NCI-H1436 treated with DMSO at 0.1 percent for 48 hours (cell line): ENCODE measurements at regions not wholly inside any gene's neighbourhood (a gene's known extent, or its start where the extent isn't known, plus 50 kb on each side); places are given as distances from the start of the nearest gene placed in this dataset.
"Not testable (repeated sequence)": the region's sequence is repeated elsewhere in the genome, so short reads cannot be mapped to it uniquely, and the experiment has no call there.

Experiments used
- DNase-seq: peaks from one replicate; lab custom pipeline; 2025; lab: John Stamatoyannopoulos, UW

DNA sequence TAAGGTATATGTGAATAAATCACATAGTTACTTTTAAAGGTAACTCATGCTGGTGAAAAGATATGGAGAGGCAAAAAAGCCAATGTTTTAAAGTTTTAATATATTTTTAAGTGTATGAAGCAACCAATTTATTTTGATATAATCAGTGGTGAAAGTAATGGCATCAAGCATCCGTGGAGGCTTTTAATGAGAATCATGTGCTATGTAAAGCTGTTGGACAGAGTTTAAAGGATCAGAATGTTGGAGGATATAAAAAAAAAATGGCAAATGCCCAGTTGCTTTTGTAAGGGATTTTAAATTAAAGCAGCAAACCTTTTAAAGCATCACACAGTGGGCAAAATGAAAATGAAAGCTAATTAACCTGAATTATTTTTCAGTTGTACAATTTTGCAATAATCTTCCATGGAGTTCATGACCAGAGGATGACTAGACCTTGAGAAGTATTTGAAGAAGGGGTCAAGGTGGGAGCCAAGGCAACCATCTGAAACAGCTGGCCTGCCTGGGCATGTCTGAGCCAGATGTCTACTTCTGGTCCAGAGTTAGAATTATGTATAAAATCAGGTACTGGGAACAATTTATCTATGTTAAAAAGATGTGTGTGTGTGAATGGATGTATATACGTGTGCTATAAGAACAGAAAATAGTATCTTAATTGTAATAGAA, 1007.9 kb downstream of the LTN1 start:
- DNase-seq = not testable (repeated sequence)

DNA sequence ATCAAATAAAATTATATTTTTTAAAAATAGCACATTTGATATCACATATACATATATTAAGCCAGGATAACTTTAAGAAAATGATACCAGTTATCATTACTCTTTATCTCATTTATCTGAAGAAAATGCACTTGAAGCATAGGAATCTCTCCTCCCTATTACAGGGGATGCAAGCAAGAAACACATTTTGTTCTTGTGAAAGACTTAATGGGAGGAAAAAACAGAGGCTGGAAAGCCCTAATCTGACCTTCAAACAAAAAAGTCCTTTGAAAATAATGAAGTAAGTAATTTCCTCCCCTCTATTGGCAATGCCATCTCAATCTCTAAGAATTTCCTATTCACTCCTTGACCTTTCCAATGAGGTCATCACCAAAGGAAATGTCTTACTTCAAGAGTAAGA, 1012.6 kb upstream of the ADAMTS5 start:
- not testable (repeated sequence) for DNase-seq

DNA sequence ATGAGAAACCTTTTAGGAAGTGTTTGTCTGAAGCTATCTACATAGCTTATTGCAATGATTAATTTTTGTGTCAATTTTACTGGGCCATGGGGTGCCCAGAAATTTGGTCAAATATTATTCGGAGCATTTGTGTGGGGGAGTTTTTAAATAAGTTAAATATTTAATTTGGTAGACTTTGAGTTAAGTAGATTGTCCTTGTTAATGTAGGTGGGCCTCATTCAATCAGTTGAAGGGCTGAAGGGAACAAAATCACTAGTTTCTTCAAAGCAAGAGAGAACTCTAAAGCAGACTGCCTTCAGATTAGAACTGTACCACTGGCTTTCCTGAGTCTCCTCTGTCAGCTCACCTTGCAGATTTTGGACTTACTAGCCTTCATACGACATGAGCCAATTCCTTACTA, 1008.6 kb upstream of the ADAMTS5 start:
- no peak for DNase-seq

DNA sequence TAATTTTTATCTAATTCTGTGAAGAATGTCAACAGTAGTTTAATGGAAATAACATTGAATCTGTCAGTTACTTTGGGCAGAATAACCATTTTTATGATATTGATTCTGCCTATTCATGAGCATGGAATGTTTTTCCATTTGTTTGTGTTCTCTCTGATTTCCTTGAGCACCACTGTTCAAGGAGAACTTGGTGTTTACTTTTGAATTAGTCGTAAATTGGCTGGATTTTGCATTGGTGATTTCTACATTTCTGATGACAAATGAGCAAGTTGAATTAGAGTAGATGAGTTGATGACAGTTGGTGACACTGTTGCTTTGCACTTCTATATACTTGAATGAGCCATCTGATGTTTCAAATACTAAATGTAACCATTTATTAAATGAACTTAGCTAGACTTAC, 1007.3 kb upstream of the ADAMTS5 start:
- not testable (repeated sequence) for DNase-seq

DNA sequence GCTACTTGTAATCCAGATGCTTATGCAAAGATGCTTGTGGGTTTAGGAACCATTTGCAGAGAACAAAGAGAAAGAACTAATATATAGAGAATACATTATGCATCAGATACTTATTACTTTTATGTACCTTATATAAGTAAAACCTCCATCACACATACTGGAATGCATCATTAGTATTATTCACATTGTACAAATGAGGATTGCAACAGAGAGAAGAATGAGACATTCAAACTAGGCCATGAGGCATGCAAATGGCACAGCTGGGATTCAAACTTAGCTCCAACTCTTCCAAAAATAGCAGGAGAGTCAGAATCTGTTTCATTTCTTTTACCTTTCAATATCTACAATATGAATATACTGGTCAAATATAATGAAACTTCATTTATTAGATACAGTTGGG, 1001.4 kb upstream of the ADAMTS5 start:
- not testable (repeated sequence) for DNase-seq

DNA sequence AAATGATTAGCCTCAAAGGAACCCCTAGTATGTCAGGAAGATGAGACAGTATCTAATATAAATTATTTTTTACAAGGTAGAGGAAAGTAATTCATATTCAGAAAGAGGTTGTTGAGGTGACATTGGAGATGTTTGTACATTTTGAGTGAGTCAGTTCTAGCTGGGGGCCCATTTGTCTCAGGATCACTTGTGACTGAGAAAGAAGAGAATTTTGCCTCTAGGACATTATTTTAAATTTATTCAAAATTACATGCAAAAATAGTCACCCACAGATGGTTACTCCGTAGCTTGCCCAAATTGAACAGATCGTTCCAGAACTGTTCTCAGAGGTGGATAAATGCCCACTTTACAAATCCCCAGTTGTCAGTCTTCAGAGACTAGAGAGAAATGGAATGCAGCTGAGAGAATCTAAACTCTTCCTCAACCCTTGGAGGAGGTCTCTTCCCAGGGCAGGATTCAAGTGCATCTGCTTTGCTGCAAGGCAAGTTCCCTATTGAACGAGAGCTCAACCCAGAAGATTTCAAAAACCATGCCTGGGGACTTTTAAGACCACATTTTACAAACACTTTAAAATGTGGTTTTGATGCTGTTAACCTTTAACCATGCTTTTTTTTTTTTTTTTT, 987.8 kb upstream of the ADAMTS5 start:
- no peak for DNase-seq

DNA sequence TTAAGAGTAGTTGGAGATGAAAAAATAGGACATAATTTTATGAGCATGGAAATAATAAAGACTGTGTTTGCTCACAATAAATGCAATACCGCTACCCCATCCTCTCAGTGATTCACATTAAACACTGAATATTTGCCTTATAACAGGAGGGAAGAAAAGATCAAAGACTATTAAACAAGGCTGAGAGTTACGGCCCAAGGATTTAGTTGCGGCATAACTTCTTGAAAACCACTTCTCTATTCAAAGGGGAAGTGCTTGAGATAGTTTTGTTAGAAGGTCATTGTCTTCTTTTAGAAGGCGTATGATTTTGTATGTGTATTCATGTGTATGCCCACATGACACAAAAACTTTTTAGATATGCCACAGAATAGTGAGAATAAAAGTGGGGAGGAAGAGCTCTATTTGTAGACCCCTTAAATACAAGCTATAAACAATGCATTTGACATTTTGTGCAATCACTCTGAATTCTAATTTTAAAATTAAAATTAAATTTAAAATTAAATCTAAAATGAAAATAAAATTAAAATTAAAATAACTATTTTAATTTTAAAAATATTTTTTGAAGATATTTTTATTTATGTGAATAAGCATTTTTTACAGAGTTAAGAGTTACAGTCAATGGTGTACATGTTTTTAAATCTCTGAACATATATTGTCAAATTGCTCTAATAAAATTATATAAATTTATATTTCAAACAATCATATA, 986.6 kb upstream of the ADAMTS5 start:
- no peak for DNase-seq

DNA sequence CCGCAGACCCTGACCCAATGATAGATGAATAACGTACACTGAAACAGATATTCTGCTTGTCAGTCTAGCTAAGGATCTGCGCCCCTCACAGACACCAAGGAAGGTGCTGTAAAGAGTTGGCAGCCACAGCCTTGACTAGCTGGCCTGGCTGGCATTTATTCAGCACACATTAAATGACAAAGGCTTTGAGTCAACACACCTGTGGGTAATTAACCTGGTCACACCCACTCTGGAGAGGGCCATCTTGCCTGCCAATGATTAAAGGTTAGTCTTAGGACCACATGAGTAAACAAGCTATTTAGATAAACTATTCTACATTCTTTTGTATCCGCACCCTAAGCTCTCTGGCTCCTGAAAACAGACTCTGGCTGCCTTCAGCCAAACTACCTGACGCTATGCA, 982.2 kb upstream of the ADAMTS5 start:
- DNase-seq = not testable (repeated sequence)

DNA sequence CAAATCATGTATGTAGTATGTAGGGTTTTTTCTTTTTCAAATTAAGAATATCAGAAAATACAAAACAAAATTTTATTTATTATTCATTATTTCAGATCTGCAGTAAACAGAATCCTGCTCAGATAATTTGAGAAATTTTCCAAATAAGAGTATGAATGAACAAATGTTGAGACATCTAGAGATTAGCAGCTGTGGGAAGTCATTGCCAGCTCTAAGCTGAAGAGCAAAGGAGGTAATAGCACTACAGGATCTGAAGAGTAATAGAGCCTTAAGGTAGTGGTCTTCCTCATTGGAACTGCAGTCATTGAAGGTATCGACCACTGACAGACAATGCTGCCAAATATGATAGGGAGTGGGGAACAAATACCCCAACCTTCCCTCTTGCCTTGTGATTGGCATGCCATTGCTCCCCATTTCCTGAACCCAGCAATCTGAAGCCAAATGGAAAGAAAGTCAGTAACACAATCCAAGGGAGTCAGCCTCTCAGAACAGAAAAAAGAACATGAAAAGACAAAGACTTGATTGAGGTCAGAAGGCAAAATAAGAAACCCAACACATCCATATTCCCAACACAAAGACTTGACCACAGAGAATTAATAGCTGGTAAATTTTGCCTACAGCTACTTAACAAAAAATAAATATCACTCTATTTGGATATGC, 963.4 kb upstream of the ADAMTS5 start:
- DNase-seq = not testable (repeated sequence)

DNA sequence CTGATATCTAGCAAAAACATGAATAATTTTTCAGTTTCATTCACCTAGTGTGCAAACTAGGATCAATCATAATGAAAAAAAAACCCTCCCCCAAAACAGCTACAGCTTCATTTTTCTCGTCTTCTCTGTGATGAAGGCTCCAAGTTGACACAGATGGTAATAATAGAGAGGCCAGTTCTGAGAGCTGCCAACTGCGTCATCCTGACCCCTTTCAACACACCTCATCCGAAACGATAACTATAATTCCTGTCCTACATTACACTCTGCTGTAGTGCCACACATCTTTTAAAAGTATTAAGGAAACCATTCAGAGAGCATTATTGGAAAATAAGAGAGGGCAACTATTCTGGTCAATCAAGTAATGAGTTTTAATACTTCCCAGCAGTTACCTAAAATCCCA, 962.3 kb upstream of the ADAMTS5 start:
- not testable (repeated sequence) for DNase-seq

DNA sequence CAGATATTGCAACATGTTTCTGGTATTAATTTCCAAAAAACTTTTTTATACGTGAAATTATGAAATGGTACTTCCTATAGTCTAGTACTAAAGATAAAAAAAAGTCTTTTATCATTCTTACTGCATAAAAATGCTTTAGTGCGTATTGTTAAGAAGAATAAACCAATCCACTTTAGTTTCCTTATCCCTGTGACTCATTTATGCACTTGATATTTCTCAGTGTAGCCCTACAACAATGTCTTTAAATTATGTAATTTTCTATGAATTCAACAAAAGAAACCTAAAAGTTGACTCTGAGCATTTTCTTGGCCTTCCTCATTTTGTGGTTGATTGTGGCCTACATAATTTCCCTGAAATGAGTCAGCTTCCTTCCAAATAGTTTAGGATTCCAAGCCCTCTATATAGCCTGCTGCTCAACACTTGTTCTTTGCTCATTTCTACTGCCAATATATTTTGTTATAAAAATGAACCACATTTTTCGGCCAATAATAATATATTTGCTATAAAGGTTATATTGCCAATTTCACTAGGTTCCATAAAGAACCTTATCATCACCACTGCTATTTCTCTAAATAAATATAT, 961.7 kb upstream of the ADAMTS5 start:
- not testable (repeated sequence) for DNase-seq

DNA sequence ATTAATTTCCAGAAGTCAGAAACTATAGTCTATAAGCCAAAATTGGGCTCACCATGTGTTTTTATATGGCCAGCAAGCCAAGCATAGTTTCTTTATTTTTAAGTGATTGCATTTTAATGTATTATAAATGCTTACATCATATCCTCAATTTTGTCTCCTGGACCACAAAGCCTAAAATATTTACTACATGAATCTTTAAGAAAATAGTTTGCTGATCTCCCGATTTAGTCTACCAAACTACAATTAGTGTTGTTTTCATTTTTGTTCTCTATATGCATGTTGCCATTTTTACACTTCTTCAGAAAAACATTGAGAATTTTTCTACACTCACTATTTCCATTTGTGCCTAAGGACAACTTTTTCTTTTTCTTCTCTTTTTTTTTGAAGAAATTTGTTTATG, 954.5 kb upstream of the ADAMTS5 start:
- not testable (repeated sequence) for DNase-seq

DNA sequence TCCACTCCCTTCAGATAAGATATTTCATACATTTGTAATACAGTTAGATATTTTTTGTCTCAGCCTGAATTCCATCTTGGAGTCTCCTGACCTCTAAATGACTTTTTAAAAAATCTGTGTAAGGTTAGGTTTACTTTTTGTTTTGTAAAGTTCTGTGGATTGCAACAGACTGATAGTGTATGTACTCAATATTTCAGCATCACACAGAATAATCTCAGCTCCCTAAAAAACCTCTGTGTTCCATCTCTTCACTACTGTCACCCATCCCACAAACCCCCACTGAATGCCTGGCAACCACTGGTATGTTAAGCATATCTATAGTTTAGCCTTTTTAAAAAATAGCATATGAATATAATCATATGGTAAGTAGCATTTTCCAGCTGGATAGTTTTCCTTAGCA, 951.1 kb upstream of the ADAMTS5 start:
- DNase-seq = not testable (repeated sequence)

DNA sequence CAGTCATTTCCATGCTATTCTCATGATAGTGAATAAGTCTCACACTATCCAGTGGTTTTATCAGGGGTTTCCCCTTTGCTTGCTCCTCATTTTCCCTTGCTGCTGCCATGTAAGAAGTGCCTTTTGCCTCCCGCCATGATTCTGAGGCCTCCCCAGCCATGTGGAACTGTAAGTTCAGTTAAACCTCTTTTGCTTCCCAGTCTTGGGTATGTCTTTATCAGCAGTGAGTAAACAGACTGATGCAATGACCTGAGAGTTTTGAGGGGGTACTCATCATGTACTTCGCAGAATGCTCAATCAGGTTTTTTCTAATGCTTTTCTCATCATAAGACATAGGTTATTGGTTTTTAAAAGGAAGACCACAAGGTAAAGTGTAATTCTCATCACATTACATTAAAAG, 949.4 kb upstream of the ADAMTS5 start:
- not testable (repeated sequence) for DNase-seq

DNA sequence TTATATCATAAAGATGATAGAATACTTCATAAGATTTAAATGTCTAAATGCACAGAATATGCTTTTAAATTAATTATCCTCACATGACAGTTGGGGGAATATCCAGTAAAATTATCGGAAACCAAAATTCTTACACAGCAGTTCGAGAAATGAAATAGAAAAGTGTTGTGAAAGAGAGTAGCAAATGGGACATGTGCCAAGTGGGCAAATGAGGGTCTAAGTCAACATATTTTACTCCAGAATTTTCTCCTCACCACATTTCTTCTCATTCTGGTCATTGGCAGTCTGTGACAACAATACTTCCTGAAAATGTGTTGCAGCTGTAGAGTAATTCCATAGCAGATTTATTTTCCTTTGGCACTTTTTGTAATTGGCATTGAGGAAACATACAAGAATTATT, 945.2 kb upstream of the ADAMTS5 start:
- DNase-seq = not testable (repeated sequence)

DNA sequence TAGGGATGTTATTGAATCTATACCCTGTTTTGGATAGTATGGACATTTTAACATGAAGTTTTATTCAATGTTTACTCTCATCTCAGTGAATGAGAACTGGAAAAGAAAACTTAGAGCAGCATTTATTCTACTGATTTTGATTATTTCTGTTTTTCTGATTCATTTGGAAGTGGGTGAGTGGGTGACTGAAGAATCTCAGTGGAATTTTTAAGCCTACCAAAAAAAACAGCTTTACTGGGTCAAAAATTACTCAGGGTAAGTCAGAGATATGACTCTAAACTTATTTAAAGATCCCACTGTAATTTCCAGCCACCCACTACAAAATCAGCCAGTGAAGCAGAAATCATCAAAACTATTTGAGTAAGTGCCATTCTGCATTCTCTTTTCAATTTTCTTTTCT, 942.6 kb upstream of the ADAMTS5 start:
- not testable (repeated sequence) for DNase-seq

DNA sequence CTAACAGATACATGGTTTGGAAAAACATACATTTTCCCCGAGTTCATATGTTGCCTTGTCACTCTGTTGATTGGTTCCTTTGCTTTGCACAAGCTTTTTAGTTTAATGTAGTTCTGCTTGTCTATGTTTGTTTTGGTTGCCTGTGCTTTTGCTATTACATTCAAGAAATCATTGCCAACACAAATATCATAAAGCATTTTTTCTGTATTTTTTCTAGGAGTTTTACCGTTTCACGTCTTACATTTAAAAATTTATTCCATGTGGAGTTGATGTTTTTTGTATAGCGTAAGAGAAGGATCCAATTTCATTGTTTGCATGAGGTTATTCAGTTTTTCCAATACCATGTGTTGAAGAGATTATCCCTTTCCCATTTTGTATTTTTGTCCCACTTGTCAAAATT, 941.9 kb upstream of the ADAMTS5 start:
- not testable (repeated sequence) for DNase-seq

DNA sequence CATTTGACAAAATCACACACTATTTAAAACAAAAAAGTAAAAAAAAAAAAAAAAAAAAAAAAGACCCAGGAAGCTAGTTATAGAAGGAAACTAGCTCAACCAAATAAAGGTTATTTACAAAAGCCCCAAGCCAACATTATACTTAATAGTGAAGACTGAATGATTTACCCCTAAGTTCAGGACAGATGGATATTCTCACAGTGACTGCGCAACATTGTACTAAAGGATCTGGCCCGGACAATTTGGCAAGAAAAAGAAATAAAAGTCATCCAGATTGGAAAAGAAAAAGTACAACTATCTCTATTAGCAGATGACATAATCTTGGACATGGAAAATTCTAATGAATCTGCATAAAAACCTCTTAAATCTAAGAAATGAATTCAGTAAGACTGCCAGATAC, 936.0 kb upstream of the ADAMTS5 start:
- not testable (repeated sequence) for DNase-seq

DNA sequence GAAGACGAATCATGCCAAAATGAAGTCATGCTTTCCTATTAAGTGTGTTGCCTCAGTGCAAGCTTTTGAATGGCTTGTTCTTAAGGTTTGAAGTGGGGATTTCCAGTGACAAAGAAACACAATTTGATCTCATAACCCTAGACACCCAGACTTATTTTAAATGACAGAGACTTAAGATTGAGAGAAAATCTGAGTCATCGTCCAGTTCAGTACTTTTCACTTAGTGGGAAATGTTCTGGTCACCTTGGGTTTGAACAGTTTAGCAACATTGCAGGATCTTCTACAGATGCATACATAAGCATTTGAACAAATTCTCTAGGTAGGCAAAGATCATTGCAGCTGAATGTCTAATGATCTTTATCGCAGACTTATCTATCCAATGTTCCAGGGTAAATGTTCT, 926.7 kb upstream of the ADAMTS5 start:
- not testable (repeated sequence) for DNase-seq

DNA sequence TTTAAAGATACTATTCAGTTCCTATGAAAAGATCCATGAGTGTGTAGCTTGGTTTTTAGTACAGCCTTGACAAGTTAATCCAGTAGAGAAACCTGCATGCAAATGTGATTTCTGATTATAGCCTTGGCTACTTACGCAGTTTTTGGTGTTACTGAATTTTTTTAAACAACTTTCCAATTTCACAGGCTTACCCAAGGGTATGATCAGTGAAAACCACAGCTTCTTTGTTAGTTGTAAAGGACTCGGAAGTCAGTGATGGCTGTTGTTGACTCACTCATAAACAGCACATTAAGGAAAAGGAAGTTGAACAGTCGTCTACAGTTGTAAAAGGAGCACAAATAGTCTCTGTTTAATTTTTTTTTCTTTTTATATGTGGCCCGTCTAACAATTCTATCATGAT, 924.6 kb upstream of the ADAMTS5 start:
- not testable (repeated sequence) for DNase-seq

DNA sequence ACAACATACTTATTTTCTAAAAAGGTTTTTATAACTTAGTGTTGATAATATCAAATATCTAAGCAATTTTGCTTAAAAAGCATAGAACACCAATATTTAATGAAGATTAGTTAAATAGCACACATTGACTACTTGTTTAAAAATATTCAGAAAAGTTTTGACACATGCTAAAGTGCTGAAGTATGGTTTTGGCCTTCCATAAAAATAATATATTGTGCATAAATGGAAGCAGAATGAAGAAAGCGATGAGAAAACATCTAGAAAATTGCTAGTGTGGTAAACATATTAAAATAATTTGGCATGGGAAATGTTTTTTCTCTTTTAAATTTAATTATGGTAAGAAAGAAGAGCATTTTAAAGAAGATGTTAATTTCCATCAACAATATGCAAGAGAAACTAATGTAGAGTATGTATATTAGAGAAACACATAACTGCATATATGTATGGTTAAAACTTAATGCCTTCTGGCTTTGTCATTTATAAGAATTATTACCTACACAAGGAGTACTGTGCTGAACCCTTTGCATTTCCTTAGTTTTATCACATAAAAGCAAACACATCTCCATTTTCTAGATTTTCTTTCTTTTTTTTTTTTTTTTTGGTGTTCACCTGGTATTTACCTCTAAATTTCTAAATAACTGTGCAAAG, 921.0 kb upstream of the ADAMTS5 start:
- not testable (repeated sequence) for DNase-seq

DNA sequence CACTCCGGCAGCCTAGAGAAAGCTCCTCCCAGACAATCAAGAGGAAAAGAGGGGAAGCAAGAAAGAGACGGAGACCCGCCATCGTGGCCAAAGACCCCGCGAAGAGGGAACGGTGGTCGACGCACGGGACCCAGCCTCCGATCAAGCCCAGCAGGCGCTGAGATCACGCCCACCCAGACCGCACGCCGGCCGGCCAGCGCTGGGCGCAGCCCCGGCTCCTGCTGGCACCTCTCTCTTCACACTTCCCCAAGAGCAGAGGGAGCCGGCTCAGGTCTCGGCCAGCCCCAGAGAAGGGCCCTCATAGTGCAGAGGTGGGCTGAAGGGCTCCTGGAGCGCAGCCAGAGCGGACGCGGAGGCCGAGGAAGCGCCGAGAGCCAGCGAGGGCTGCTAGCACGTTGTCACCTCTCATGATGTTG, 918.4 kb upstream of the ADAMTS5 start:
- no peak for DNase-seq
